ENCODE measurements at regions not wholly inside any gene's neighbourhood (a gene's known extent, or its start where the extent isn't known, plus 50 kb on each side); places are given as distances from the start of the nearest gene placed in this dataset.

- Histone ChIP-seq H3K27me3 (ENCODE audit: control insufficient read depth, insufficient read depth, low read length, poor library complexity, severe bottlenecking) (no peaks in the 10 kb centered on the region), H3K9me3 (ENCODE audit: control insufficient read depth, low read length) (peaks cover 23% of the 10 kb centered on the region), H3K36me3 (ENCODE audit: control insufficient read depth, insufficient read depth, low read length) (no peaks in the 10 kb centered on the region), H3K9ac (ENCODE audit: extremely low read depth, low read length, poor library complexity, severe bottlenecking) (no peak overlapping the region), H3K4me1 (ENCODE audit: control insufficient read depth, insufficient read depth, low read length) (no peaks in the 10 kb centered on the region), H3K4me3 (ENCODE audit: low read length) (no peak overlapping the region), H3K27ac (ENCODE audit: low read depth, low read length) (no peak overlapping the region)
- Mint-ChIP-seq H3K4me1 (no peaks in the 10 kb centered on the region), H3K27ac (no peak overlapping the region), H3K36me3 (ENCODE audit: low read depth) (no peaks in the 10 kb centered on the region), H3K9me3 (peaks cover 21% of the 10 kb centered on the region), H3K4me3 (no peak overlapping the region), H3K27me3 (ENCODE audit: insufficient read depth) (no peaks in the 10 kb centered on the region)
- no peak for DNase-seq
- 80 to 94% methylated on average over 1 to 3 of the region's 3 CpGs for WGBS, 2 experiments (ENCODE audit: insufficient coverage in 1 of 2, insufficient read length in 1 of 2)
- TF ChIP-seq CTCF (conservative IDR thresholded peaks at IDR 0.05), result no peak
Measured at GRCh38 chr3:74664606-74665005, 50.1 kb upstream of the CNTN3 start.
